Fibroblast of lung (primary cell): ENCODE measurements at regions not wholly inside any gene's neighbourhood (a gene's known extent, or its start where the extent isn't known, plus 50 kb on each side); places are given as distances from the start of the nearest gene placed in this dataset.

Experiments
- DNase-seq, 2 donors: peaks; one replicate each; pipeline versions ENCODE4 v3.0.0 to v3.0.0-alpha.2; 2010; ENCODE audit warnings: low read depth in 2 of 2
- H2AFZ ChIP-seq: 2 replicates; pipeline ENCODE4 v1.5.1; 2012; ENCODE audit warnings: low read length, control low read depth, inconsistent platforms
- H3K27ac ChIP-seq: 2 replicates; pipeline ENCODE4 v1.5.1; 2011; ENCODE audit warnings: low read length, control low read depth; ENCODE audit not compliant: insufficient read depth
- H3K27me3 ChIP-seq: 2 replicates; pipeline ENCODE4 v1.5.1; 2011; ENCODE audit warnings: mild to moderate bottlenecking, low read length; ENCODE audit not compliant: control insufficient read depth, insufficient read depth
- H3K36me3 ChIP-seq: 2 replicates; pipeline ENCODE4 v1.5.1; 2011; ENCODE audit warnings: low read length; ENCODE audit not compliant: control insufficient read depth, insufficient read depth
- H3K4me1 ChIP-seq: 2 replicates; pipeline ENCODE4 v1.5.1; 2011; ENCODE audit warnings: low read length; ENCODE audit not compliant: control insufficient read depth, insufficient read depth; ENCODE audit errors: extremely low read depth
- H3K4me2 ChIP-seq: 2 replicates; pipeline ENCODE4 v1.5.1; 2011; ENCODE audit warnings: low read length, control low read depth; ENCODE audit not compliant: insufficient read depth; ENCODE audit errors: extremely low read depth
- H3K4me3 ChIP-seq, 4 experiments: fragments of 200-600 bp in 1 of 4; sonication (generic) in 1 of 4; replicated peaks in 1 of 4; 2 replicates each; pipeline ENCODE4 v1.5.1; 2011 to 2016; ENCODE audit warnings: low read length in 4 of 4, low read depth in 3 of 4, mild to moderate bottlenecking in 3 of 4, control low read depth in 2 of 4, inconsistent platforms in 1 of 4, mixed read lengths in 1 of 4; ENCODE audit not compliant: insufficient read depth in 1 of 4; ENCODE audit errors: control extremely low read depth in 1 of 4
- H3K79me2 ChIP-seq: 2 replicates; pipeline ENCODE4 v1.5.1; 2012; ENCODE audit warnings: mild to moderate bottlenecking, low read length, inconsistent platforms; ENCODE audit not compliant: control insufficient read depth, insufficient read depth
- H3K9ac ChIP-seq: 2 replicates; pipeline ENCODE4 v1.5.1; 2011; ENCODE audit warnings: mild to moderate bottlenecking, low read length, control low read depth; ENCODE audit not compliant: insufficient read depth
- H3K9me3 ChIP-seq: 2 replicates; pipeline ENCODE4 v1.5.1; 2012; ENCODE audit warnings: low read depth, low read length; ENCODE audit not compliant: control insufficient read depth, insufficient read depth
- H4K20me1 ChIP-seq: 2 replicates; pipeline ENCODE4 v1.5.1; 2011; ENCODE audit warnings: low read length; ENCODE audit not compliant: control insufficient read depth, insufficient read depth; ENCODE audit errors: extremely low read depth
- CTCF ChIP-seq, 2 donors: IDR thresholded peaks in 1 of 2; conservative IDR thresholded peaks in 1 of 2; 1 replicate in 1 of 2; 2 replicates in 1 of 2; pipeline ENCODE4 v1.5.1; 2011 to 2012; ENCODE audit warnings: low read length in 2 of 2, control low read depth in 1 of 2, inconsistent platforms in 1 of 2, low read depth in 1 of 2, mild to moderate bottlenecking in 1 of 2
- EZH2 ChIP-seq: IDR thresholded peaks from 2 replicates; pipeline ENCODE4 v1.5.1; 2012; ENCODE audit warnings: low read length, control low read depth, mild to moderate bottlenecking; ENCODE audit errors: missing control alignments

- no peaks in the 10 kb centered on the region for H3K9me3 ChIP-seq
- no peak overlapping the region for H3K4me2 ChIP-seq
- DNase-seq = no peak
- no peaks in the 10 kb centered on the region for H3K79me2 ChIP-seq
- no peaks in the 10 kb centered on the region for H3K4me1 ChIP-seq
- no peak overlapping the region for H3K4me3 ChIP-seq
- TF ChIP-seq EZH2 (no peak), CTCF (conservative IDR thresholded peaks at IDR 0.05 in 1 of 2, IDR thresholded peaks at IDR 0.05 in 1 of 2; ENCODE audit: low read depth in 1 of 2, low read length in 2 of 2) (no peak)
- no peak overlapping the region for H3K27ac ChIP-seq
- H2AFZ ChIP-seq = no peak overlapping the region
- H3K9ac ChIP-seq = no peak overlapping the region
- H3K36me3 ChIP-seq = no peaks in the 10 kb centered on the region
- no peaks in the 10 kb centered on the region for H4K20me1 ChIP-seq
- no peaks in the 10 kb centered on the region for H3K27me3 ChIP-seq
Measured at GRCh38 chr6:164663634-164664033, 645.8 kb downstream of the C6orf118 start.

- H3K79me2 ChIP-seq = no peaks in the 10 kb centered on the region
- no peak for DNase-seq
- no peak for TF ChIP-seq EZH2
- TF ChIP-seq CTCF (conservative IDR thresholded peaks at IDR 0.05 in 1 of 2, IDR thresholded peaks at IDR 0.05 in 1 of 2; ENCODE audit: low read depth in 1 of 2, low read length in 2 of 2) = no peak
Measured at GRCh38 chr6:164661716-164662115, 647.7 kb downstream of the C6orf118 start.

GRCh38 chr6:164660781-164661180 is 648.6 kb downstream of the C6orf118 start:
- H2AFZ ChIP-seq = no peak overlapping the region
- no peak overlapping the region for H3K4me3 ChIP-seq
- no peak overlapping the region for H3K4me2 ChIP-seq
- no peaks in the 10 kb centered on the region for H3K9me3 ChIP-seq
- no peak overlapping the region for H3K27ac ChIP-seq
- H3K9ac ChIP-seq = no peak overlapping the region
- TF ChIP-seq EZH2 (no peak), CTCF (conservative IDR thresholded peaks at IDR 0.05 in 1 of 2, IDR thresholded peaks at IDR 0.05 in 1 of 2; ENCODE audit: low read depth in 1 of 2, low read length in 2 of 2) (no peak)
- no peaks in the 10 kb centered on the region for H3K4me1 ChIP-seq
- no peak for DNase-seq
- no peaks in the 10 kb centered on the region for H3K27me3 ChIP-seq
- no peaks in the 10 kb centered on the region for H3K79me2 ChIP-seq
- H4K20me1 ChIP-seq = no peaks in the 10 kb centered on the region
- no peaks in the 10 kb centered on the region for H3K36me3 ChIP-seq

More at GRCh38 chr6:164661716-164662115, 647.7 kb downstream of the C6orf118 start:
- Histone ChIP-seq H4K20me1 (no peaks in the 10 kb centered on the region), H3K4me1 (no peaks in the 10 kb centered on the region), H3K27ac (no peak overlapping the region), H3K4me3 (no peak overlapping the region), H3K9me3 (no peaks in the 10 kb centered on the region), H3K27me3 (no peaks in the 10 kb centered on the region), H3K36me3 (no peaks in the 10 kb centered on the region), H3K4me2 (no peak overlapping the region), H2AFZ (no peak overlapping the region), H3K9ac (no peak overlapping the region)
